Type B pancreatic cell (in vitro differentiated cells): ENCODE measurements at regions not wholly inside any gene's neighbourhood (a gene's known extent, or its start where the extent isn't known, plus 50 kb on each side); places are given as distances from the start of the nearest gene placed in this dataset.
"Not testable (repeated sequence)": the region's sequence is repeated elsewhere in the genome, so short reads cannot be mapped to it uniquely, and the experiment has no call there.

Source experiments
- DNase-seq: peaks from one replicate; pipeline ENCODE4 v3.0.0; 2021; ENCODE audit warnings: mixed read lengths; ENCODE audit not compliant: unreplicated experiment; ENCODE audit errors: extremely low spot score
- H3K27ac Mint-ChIP-seq: 2 replicates; pipeline ENCODE4 v1.8.0; 2021; ENCODE audit warnings: mild to moderate bottlenecking, mixed read lengths
- H3K27me3 Mint-ChIP-seq: 2 replicates; pipeline ENCODE4 v1.8.0; 2021; ENCODE audit warnings: mixed read lengths
- H3K36me3 Mint-ChIP-seq: 2 replicates; pipeline ENCODE4 v1.8.0; 2021; ENCODE audit warnings: mixed read lengths
- H3K4me1 Mint-ChIP-seq: one replicate; pipeline ENCODE4 v1.8.0; 2021; ENCODE audit warnings: mixed read lengths; ENCODE audit not compliant: unreplicated experiment
- H3K4me3 Mint-ChIP-seq: 2 replicates; pipeline ENCODE4 v1.8.0; 2021; ENCODE audit warnings: mild to moderate bottlenecking, mixed read lengths
- H3K9me3 Mint-ChIP-seq: 2 replicates; pipeline ENCODE4 v1.8.0; 2021; ENCODE audit warnings: mixed read lengths
- CTCF ChIP-seq: fragments of 200-600 bp; sonication (generic); conservative IDR thresholded peaks from 2 replicates; pipeline ENCODE4 v1.5.0; 2021; ENCODE audit warnings: antibody characterized with exemption, mild to moderate bottlenecking

- Mint-ChIP-seq H3K27ac (no peak overlapping the region), H3K4me1 (no peaks in the 10 kb centered on the region), H3K4me3 (no peak overlapping the region), H3K36me3 (no peaks in the 10 kb centered on the region), H3K27me3 (peaks cover 9% of the 10 kb centered on the region), H3K9me3 (no peaks in the 10 kb centered on the region)
- DNase-seq = no peak
- no peak for TF ChIP-seq CTCF
These were observed 708.9 kb downstream of the NTRK3 start for GRCh38 chr15:87547470-87548181.

DNA sequence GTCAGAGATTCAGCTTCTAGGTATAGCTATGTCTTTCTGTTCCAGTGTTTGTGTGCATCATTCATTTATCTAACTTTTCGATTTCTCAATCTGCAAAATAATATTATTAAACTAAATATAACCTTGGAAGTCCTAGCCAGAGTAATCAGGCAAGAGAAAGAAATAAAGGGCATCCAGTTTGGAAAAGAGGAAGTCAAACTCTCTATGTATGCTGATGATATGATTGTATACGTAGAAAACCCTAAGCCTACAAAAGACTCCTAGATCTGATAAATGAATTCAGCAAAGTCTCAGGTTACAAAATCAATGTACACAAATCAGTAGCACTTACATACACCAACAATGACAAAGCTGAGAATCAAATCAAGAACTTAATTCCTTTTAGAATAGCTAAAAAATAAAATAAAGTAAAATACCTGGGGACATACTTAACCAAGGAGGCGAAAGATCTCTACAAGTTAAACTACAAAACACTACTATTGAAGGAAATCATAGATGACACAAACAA, 718.2 kb downstream of the NTRK3 start:
- no peaks in the 10 kb centered on the region for H3K27me3 Mint-ChIP-seq
- H3K9me3 Mint-ChIP-seq = no peaks in the 10 kb centered on the region
- no peak overlapping the region for H3K27ac Mint-ChIP-seq
- no peaks in the 10 kb centered on the region for H3K36me3 Mint-ChIP-seq
- H3K4me3 Mint-ChIP-seq = no peak overlapping the region
- DNase-seq = no peak
- no peaks in the 10 kb centered on the region for H3K4me1 Mint-ChIP-seq
- TF ChIP-seq CTCF = no peak

GRCh38 chr15:87537295-87537694, 719.2 kb downstream of the NTRK3 start:
- Mint-ChIP-seq H3K4me1 (no peaks in the 10 kb centered on the region), H3K9me3 (no peaks in the 10 kb centered on the region), H3K4me3 (no peak overlapping the region), H3K27me3 (no peaks in the 10 kb centered on the region), H3K27ac (no peak overlapping the region), H3K36me3 (no peaks in the 10 kb centered on the region)
- no peak for TF ChIP-seq CTCF
- DNase-seq = no peak

- not testable (repeated sequence) for H3K27ac Mint-ChIP-seq, H3K4me1 Mint-ChIP-seq, H3K27me3 Mint-ChIP-seq, H3K4me3 Mint-ChIP-seq, H3K9me3 Mint-ChIP-seq, DNase-seq, H3K36me3 Mint-ChIP-seq
These were observed 722.9 kb downstream of the NTRK3 start for GRCh38 chr15:87533637-87534036.

GRCh38 chr15:87528873-87529272, 727.7 kb downstream of the NTRK3 start:
- peaks cover 4% of the 10 kb centered on the region for H3K27me3 Mint-ChIP-seq
- H3K36me3 Mint-ChIP-seq = no peaks in the 10 kb centered on the region
- DNase-seq = no peak
- TF ChIP-seq CTCF = no peak
- peaks cover 7% of the 10 kb centered on the region for H3K4me1 Mint-ChIP-seq
- H3K4me3 Mint-ChIP-seq = no peak overlapping the region
- no peak overlapping the region for H3K27ac Mint-ChIP-seq
- peaks cover 5% of the 10 kb centered on the region for H3K9me3 Mint-ChIP-seq

DNA sequence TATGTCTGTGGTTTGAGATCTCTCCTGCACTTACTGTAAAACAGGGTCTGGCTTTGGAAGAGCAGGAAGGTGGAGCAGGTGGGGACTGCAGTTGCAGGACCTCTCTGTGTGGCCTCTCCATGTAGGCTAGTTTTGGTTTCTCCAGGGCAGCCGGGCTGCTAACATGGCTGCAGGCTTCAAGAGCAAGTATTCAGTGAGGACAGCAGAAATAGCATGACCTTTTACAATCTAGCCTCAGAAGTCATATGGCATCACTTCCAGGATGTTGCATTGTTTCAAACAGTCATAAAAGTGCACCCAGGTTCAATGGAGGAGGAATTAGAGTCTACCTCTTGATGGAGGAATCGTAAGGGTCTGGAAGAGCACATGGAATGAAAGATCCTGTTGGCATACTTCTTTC, 728.7 kb downstream of the NTRK3 start:
- no peak for DNase-seq
- H3K36me3 Mint-ChIP-seq = no peaks in the 10 kb centered on the region

More for the DNA sequence above, 728.7 kb downstream of the NTRK3 start:
- Mint-ChIP-seq H3K4me3 (no peak overlapping the region), H3K9me3 (peaks cover 5% of the 10 kb centered on the region), H3K4me1 (peaks cover 7% of the 10 kb centered on the region), H3K27me3 (peaks cover 4% of the 10 kb centered on the region), H3K27ac (no peak overlapping the region)
- no peak for TF ChIP-seq CTCF
